ENCODE measurements at regions not wholly inside any gene's neighbourhood (a gene's known extent, or its start where the extent isn't known, plus 50 kb on each side); places are given as distances from the start of the nearest gene placed in this dataset.
"Not testable (repeated sequence)": the region's sequence is repeated elsewhere in the genome, so short reads cannot be mapped to it uniquely, and the experiment has no call there.

- 88 to 90% methylated on average over 7 to 8 of the region's 33 CpGs for WGBS, 2 donors
- H3K9me3 ChIP-seq; H3K27me3 ChIP-seq; ATAC-seq; intact Hi-C loops (cut with DNase I); H3K36me3 ChIP-seq; DNase-seq; H3K27ac ChIP-seq; H3K4me1 ChIP-seq; H3K4me3 ChIP-seq: not testable (repeated sequence)
These were observed 75.9 kb downstream of the OR4F16 start for GRCh38 chr1:610538-610937.

- H3K27me3 ChIP-seq; H3K36me3 ChIP-seq; H3K4me1 ChIP-seq; ATAC-seq; H3K27ac ChIP-seq; H3K9me3 ChIP-seq; DNase-seq; H3K4me3 ChIP-seq; intact Hi-C loops (cut with DNase I): not testable (repeated sequence)
- WGBS, 2 donors: 79 to 100% methylated on average over 2 to 7 of the region's 24 CpGs
These were observed 77.3 kb downstream of the OR4F16 start for GRCh38 chr1:609161-609560.

- H3K36me3 ChIP-seq; H3K9me3 ChIP-seq; H3K27ac ChIP-seq; H3K27me3 ChIP-seq; ATAC-seq; intact Hi-C loops (cut with DNase I); H3K4me1 ChIP-seq; H3K4me3 ChIP-seq: not testable (repeated sequence)
- peak; percentile 5 to 28 for DNase-seq
- 36% methylated on average over 10 to 13 of the region's 27 CpGs for WGBS, 2 donors
These were observed 81.2 kb downstream of the OR4F16 start for GRCh38 chr1:605279-605678.

GRCh38 chr1:588211-588610 is 98.2 kb downstream of the OR4F16 start:
- WGBS, 2 donors: 80 to 90% methylated on average over 6 of the region's 8 CpGs
- H3K9me3 ChIP-seq; H3K4me1 ChIP-seq; DNase-seq; H3K36me3 ChIP-seq; H3K4me3 ChIP-seq; H3K27me3 ChIP-seq; intact Hi-C loops (cut with DNase I); H3K27ac ChIP-seq; ATAC-seq: not testable (repeated sequence)

- H3K4me3 ChIP-seq; H3K4me1 ChIP-seq; intact Hi-C loops (cut with DNase I); ATAC-seq; H3K27ac ChIP-seq; H3K27me3 ChIP-seq; H3K36me3 ChIP-seq; H3K9me3 ChIP-seq: not testable (repeated sequence)
- DNase-seq: peak; percentile 30 to 60
- TF ChIP-seq CTCF (IDR thresholded peaks at IDR 0.05): peak in 8 of 9 donors; percentile 22 to 57 (median 44)
- WGBS, 2 donors: 4 to 8% methylated on average over 6 of the region's 7 CpGs
These were observed 100.5 kb downstream of the OR4F16 start for GRCh38 chr1:585992-586391.

Data from heart right ventricle (tissue), 16 donors.